ELF-1 (cell line): ENCODE measurements at regions not wholly inside any gene's neighbourhood (a gene's known extent, or its start where the extent isn't known, plus 50 kb on each side); places are given as distances from the start of the nearest gene placed in this dataset.

Experiments
- DNase-seq: peaks from one replicate; pipeline ENCODE4 v3.0.0-alpha.2; 2016; ENCODE audit warnings: low read depth, low spot score

DNA sequence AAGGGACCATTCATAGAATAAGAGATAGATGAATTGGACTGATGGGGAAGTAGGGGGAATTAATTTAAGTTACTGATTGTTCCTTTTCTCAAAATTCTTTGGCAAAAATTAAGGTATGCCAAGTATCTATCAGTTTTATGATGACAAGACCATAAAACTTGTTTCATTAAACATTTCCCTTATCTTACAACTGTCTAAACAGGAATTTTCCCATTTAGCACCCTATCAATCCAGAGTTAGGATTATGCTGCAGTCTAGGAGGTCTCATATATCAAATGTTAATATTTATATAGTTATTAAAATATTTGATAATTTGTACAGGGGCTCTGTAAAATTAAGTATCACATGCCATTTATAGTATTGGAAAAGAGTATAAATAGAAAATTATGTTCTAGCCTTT, 51.5 kb upstream of the ARID1B start:
- DNase-seq, result no peak

DNA sequence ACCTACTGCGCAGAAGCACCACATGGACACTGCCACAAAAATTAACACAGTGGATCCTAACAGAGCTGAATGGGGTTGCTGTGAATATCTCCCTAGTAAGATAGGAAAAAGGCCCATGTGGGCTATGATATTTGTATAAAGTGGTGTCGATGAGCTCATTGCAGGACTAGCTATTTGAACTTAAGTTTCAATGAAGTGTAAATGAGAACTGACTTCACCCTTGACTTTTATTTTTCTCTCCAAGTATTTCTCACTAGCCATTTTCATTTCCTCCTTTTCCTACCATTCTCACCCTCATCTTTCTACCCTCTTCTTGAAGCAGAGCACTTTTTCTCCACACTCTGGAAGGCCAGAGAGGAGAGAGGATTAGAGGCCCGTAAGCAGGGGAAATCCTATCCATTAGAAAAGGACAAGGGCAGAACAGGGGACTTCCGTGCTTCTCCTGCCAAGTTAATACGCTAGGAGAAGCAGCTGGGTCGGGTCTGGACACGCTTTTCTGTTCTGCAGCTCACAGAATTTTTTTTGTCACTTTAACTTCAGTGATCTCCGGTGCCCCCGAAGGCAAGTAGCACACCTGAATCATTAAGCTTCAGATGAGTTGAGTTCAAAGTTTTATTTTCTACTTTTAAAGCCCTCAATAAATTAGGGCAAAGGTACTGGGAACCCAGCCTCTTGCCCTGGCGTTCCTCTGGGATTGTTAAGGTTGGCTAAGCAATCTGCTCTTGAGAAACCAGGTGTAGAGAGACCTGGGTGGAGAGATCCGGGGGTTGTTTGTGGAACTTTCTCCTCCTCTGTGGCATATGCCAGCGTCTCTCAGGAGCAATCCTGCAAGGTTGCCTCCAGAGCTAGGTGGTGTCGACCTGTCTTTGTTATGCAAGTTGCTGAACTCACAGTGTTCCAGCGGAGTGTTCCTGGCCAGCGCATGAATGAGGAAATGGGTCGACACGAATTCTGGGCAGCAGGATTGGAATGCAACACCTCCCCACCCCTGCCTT, 56.2 kb upstream of the ARID1B start:
- DNase-seq, result peak; percentile 79

DNA sequence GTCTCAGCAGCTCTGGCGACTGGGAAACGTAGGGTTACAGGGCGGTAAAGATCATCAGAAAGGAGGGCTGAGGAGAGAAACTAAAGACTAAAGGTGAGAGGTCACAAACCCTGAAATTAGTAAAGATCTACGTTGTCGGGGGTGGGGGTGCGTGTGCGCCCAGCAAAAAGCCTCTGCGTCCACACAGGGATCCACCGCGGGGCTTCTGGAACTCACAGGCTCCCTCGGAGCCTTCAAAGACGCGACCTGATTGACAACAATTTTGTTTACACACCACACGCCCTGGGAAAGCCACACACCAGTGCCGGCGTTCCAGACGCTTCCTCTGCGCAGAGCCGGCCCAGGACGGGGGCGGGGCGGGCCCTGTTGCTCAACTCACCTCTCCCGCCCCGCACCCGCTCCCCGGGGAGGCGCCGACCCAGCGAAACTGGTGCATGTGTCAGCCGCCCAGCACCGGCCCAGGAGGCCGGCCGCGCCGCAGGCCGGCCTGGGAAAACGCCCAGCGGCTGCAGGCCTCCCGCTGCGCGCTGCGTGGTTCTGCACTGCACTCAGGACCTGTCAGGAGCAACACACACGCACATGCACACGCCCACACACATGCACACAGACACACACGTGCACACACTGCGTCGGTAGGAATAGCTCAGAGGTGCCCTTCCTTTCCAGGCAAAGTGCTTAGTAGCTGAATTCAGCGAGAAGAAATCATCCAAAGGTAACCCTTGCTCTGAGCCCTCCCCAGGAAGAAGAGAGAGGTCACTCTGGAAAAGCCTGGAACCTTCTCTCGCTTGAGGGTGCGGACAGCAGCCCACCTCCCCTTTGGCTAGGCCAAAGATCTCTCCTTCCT, 57.2 kb upstream of the ARID1B start:
- DNase-seq, result peak; percentile 97

DNA sequence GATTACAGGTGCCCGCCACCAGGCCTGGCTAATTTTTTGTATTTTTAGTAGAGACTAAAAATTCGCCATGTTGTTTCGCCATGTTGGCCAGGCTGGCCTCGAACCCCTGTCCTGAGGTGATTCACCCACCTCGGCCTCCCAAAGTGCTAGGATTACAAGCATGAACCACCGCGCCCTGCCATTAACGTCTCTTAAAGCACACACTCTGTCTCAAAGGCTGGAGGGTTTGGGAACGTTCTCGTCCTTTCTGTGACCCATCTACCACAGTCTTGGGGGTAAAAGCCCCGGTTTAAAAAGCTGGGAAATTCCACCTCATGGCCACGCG, 57.8 kb upstream of the ARID1B start:
- no peak for DNase-seq

DNA sequence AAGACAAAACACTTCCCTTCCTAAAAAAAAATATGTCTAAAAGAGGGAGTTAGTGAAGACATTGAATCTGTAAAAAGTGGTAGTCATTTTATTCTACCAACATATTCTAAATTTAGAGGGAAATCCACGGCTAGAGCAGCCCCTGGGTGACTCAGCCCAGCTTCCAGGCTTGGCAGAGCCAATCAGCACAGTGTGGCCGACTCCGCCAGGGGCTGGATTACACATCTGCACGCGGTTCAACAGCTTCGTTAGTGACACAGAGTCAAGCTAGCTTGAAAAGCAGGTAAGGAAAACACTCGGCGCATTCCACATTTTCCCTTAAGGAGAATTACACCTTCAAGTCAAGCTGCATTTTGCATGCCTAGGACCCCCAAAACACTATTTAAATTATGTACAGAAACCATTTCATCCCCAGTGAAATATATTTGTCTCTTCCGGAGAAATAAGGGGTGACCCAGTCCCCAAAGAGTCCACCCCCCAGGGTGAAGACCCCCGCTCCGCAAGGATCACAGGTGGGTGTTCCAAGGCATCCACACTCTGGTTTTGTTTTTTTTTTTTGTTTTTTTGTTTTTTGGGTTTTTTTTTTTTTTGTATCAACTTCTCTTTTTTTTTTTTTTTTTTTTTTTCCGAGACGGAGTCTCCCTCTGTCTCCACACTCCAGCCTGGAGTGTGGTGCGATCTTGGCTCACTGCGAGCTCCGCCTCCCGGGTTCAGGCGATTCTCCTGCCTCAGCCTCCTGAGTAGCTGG, 58.4 kb upstream of the ARID1B start:
- peak; percentile 78 for DNase-seq

DNA sequence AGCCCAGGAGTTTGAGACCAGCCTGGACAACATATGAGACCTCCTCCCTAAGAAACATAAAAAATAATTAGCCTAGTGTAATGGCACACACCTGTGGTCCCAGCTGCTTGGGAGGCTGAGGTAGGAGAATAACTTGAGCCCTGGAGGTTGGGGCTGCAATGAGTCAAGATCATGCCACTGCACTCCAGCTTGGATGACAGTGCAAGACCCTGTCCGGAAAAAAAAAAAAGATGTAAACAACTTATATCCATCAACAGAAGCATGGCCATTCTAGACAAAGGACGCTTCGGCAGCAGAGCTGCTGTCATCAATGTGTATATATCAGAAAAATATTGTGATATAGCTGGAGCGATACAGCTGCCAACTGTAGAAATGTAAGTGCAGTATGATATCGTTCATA, 59.6 kb upstream of the ARID1B start:
- no peak for DNase-seq

DNA sequence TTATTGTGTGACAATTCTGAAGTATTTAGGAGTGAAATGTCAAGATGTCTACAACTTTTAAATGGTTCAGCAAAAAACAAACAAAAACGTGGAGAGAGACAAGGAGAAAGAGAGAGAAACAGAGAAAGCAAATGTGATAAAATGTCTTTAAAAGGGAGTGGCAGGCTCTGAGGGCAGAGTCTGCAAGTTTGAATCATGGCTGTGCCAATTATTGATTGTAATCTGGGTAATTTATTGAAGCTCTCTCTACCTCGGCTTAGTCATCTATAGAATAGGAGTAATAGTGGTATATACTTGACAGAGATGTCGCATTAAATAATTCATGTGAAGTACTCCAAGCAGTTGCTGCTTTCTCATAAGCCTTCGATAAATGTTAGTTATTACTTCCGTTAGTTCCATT, 61.3 kb upstream of the ARID1B start:
- DNase-seq, result no peak

DNA sequence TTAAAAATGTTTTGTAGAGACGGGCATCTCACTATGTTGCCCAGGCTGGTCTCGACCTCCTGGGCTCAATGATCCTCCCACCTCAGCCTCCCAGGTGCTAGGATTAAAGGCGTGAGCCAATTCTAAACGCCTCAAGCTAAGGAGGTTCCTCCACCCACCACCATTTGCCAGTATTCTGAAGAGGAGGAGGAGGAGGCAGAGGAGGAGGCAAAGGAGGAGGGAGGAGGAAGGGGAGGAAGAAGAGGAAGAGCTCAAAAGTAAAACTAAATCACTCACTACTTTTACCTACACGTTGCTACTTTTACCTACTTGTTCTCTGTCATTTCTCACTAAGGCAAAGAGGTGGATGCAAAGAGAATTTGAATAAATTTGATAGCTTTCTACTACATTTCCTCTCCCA, 63.6 kb upstream of the ARID1B start:
- DNase-seq, result no peak

DNA sequence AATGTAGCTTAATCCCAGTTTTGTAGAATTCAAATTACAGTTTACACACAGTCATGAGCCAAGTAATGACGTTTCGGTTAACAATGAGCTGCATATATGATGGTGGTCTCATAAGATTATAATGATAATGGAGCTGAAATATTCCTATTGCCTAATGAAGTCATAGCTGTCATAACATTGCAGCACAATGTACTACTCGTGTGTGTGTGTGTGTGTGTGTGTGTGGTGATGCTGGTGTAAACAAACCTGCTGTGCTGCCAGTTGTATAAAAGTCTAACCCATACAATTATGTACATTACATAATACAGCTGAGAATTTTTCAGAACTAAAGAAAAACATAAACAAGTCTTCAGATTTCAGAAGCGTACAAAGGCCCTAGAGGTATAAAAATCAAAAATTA, 66.7 kb upstream of the ARID1B start:
- no peak for DNase-seq

DNA sequence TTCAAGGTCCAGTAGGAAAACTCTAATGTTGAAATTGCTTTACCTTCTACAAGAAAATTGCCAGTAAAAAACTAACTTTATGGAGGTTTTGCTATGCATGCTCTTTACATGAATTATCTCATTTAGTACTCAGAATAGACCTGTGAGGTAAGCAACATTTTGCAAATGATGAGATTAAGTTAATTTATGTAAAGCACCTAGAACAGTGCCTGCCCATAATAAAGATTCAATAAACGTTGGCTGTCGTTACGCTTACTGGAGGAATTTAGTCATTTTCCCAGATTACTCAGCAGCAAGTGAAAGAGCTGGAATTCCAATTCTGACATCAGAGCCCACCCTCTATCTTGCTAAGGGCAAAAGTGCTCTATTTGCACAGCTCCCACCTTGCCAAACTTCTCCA, 69.4 kb upstream of the ARID1B start:
- no peak for DNase-seq

DNA sequence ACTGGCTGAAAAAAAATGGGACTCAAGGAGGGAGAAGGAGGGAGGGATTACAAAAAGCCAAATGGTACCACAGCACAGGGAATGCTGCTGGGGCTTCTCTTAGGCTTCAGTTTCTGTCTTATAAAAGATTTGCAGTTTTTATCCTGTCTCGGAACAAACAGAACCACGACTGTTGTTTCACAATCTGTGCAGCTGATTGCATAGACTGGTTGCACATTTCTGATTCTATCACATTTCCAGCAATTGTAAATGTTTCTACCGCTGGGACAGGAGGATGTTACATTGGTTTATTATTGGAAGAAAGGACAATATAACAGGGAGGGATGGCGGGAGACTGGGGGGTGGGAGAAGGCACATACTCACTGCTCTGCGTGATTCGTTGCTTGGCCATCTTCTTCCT, 73.5 kb upstream of the ARID1B start:
- DNase-seq, result no peak

DNA sequence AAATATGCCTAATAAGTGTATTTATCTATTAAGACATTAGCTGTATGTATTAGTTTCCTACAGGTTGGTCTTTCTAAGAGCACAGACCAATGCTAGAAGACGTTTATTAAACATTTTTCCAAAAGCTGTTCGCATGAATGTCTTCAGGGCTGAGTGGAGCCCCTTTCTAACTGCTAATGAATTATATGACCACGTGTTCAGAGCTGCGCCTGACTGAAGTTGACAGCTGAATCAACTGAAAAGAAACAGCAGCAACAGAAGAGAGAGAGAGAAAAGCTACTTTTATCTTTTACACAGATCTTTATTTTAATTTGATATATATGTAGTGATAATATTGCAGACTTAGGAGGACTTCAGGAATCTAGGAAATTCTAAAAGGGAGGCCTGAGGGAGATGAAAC, 75.2 kb upstream of the ARID1B start:
- DNase-seq, result no peak

DNA sequence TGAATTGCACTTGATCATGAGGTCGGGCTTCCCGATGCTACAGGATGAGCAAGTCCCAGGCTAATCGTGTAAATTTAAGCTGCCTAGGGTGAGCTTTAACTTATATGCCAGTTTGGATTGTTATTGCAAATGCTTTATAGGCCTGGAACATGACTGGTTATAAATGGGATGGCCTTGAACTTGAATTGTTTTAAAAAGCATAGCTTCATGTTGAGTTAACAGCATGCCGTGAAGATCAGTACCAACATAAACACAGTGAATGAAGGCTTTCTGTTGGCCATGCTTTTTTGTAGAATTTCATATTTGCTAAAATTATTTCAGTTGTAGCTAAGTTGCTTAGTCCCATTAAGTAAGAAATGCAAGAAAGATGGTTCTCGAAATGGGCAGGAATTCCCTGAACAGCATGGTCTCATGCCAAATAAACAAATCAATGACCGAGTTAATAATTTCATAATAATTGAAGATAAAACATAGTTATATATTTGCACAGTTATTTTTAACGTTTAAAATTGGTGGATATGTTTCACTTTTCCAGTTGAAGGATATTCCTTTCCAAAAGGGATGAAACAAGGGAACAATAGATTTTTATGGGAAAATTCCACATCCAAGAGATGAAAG, 76.6 kb upstream of the ARID1B start:
- DNase-seq, result no peak

DNA sequence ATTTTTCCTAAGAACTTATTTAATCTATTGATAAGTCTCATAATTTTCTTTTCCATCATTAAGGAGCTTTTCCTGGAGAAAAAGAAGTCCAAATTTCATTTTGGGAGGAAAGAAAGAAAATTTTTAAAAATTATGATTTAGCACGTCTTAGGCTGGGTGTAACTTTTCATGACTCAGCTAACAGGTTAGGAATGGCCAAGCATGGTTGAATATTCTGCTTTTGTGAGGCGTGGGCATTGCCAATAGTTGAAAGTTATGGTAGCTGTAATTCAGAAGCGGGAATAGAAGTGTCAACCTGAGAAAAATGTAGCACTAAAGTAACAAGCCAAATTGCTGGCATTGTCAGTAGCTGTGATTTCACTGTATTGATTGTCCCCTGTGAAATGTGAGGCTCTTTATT, 77.2 kb upstream of the ARID1B start:
- no peak for DNase-seq

DNA sequence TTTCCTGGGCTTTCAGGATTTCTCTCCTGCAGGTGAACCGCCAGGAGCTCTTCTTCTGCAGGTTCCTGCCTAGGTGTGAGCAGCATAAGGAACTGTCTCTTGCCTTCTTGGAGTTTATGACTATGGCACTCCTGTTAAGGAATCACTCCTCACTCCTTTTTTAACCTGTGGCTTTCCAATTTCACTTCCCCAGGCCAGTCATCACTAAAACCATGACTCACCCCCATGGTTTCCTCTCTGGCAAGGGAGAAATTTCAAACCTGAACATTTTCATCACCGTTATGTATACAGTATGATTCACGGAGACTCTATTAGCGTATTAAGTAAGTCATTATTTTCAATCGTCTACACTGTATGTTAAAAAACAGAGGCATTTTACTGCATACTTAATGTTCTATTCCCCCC, 78.2 kb upstream of the ARID1B start:
- no peak for DNase-seq

DNA sequence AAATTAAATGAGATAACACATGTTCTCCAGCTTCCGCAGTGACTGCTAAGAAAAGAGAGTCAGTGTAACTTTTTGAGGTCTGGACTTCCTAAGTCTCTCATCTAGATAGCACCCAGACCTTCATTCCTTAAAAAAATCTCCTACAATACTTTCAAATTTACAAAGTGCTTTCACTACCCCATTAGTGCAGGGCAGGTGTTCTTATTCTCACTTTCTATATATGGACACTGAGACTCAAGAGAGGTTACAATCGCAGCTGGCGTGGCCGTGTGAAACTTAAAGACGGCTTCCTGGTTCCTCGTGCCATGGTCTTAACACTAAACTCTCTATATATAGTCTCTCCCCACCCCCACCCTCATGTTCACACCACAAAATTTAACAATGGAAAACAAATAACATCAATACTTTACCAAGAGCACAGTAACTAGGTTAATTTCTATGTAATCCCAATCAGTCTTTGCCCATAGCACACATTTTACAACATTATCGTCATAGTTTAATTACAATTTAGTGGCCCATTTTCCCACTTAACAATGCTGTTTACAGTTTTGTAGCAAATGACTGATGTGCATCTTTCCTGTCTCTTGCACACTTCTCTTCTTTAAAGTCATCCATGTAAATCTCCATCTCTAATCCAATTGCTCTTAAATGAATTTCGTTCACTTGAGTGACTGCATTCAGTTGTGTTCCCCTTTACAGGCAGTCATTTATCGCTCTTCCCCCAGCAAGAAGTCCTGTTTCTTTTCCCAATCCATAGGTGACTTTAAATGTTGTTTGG, 78.8 kb upstream of the ARID1B start:
- no peak for DNase-seq

DNA sequence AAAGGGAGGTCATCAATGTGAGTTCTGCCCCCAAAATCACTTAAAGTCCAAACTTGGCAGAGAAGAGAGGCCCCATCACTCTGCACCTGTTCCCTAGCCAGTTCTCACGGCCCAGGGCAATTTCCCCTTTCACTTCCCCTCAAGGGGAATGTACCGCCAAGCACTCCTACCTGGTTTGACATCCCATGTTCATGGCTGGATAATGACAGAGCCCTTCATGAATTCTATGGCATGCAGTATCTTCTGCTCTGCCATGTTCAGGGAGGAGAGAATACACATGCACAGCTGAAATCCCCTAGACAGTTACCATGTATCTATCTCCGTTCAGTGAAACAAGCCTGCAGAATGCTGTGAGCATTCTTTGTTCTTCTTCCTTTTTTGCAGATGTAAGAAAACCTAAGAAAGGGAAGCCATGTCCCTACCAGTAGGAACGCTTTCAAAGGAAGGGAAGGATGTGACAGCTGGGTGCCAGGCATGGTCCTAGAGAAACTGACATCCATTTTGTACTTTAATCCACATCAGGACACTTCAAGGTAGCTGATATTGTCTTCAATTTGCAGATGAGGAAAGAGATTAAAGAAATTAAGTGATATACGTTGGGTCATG, 79.8 kb upstream of the ARID1B start:
- DNase-seq, result no peak

DNA sequence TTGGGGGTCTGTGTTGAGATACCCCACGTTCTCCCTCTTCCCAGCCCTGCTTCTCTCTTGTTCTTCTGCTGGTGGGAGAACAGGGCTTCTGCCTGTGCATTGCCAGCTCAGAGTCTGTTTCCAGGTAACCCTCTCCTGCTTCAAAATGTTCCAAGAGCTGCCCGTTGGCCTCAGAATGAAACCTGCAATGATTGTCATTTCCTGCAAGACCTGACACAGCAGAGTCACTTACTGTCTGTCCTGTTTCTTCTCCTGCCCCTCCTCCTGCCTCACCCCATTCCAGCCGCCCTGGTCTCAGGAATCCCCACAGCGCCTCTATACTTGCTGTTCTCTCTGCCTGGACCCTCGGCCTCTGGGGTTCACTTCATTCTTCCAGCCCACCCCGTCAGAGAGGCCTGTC, 81.4 kb upstream of the ARID1B start:
- DNase-seq, result no peak

DNA sequence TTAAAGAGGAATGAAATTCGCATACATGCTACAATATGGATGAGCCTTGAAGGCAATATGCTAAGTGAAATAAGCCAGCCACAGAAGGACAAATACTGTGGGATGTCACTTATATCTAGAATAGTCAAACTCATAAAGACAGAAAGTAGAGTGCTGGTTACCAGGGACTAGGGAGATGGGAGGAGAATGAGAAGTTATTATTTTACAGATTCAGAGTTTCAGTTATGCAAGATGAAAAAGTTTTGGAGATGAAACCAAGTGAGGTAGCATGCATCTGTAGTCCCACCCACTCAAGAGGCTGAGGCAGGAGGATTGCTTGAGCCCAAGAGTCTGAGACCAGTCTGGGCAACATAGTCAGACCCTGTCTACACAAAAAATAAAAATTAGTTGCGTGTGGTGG, 82.5 kb upstream of the ARID1B start:
- DNase-seq, result no peak

DNA sequence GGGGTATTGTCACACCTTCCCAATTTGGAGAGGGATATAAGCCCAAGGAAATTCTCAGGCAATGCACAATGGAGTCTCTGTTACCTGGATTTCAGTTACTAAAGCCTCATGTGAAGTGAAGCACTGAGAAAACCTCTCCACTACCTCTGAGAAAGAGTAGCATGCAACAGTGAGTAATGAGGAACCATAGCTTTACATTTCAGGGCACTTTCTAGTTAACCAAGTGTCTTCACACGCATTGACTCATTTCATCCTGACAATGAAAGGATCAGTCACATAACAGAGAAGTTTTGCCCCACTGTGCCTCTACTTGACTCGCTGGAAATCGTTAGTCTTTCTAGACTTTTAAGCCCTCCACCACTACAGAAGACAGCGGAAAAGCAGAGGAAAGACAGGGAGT, 86.2 kb upstream of the ARID1B start:
- no peak for DNase-seq

DNA sequence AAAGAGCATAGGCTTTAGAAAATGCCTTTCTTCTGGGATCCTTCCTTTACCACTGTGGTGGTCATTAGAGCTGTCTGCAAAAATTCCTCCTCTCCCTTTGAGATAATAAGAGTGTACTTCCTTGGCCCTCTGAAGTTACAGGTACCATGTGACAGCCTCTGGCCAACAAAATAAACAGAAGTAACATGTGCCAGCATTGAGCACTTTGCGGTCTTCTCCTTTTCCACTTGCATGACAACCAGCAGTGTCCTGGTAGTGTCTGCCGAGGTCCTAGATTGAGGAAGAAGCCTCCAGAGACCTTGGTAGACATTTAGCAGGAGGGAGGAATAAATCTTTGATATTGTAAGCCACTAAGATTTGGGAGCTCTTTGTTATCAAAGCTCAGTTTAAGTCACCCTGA, 87.5 kb upstream of the ARID1B start:
- DNase-seq, result no peak
